HG03060 (cell line): ENCODE measurements at regions not wholly inside any gene's neighbourhood (a gene's known extent, or its start where the extent isn't known, plus 50 kb on each side); places are given as distances from the start of the nearest gene placed in this dataset.
"Not testable (repeated sequence)": the region's sequence is repeated elsewhere in the genome, so short reads cannot be mapped to it uniquely, and the experiment has no call there.

Source experiments
- ATAC-seq: cut with Tn5 transposase; IDR thresholded peaks from one replicate; pipeline ENCODE4 v1.9.1; 2021; ENCODE audit warnings: low read depth, moderate number of reproducible peaks; ENCODE audit not compliant: unreplicated experiment

- not testable (repeated sequence) for ATAC-seq
Observed at GRCh38 chr4:67412153-67412712, 133.1 kb downstream of the CENPC start.

GRCh38 chr4:67403342-67403741 is 142.0 kb downstream of the CENPC start:
- ATAC-seq, result no peak

GRCh38 chr4:67401902-67402301 is 143.4 kb downstream of the CENPC start:
- no peak for ATAC-seq

GRCh38 chr4:67397931-67398330 is 147.4 kb downstream of the CENPC start:
- no peak for ATAC-seq

GRCh38 chr4:67397031-67397430 is 148.3 kb downstream of the CENPC start:
- ATAC-seq, result no peak

GRCh38 chr4:67396008-67396407 is 149.3 kb downstream of the CENPC start:
- ATAC-seq, result no peak

GRCh38 chr4:67394879-67395278 is 150.4 kb downstream of the CENPC start:
- no peak for ATAC-seq

GRCh38 chr4:67393699-67394281 is 151.5 kb downstream of the CENPC start:
- ATAC-seq, result no peak

- ATAC-seq, result no peak
Observed at GRCh38 chr4:67393007-67393406, 152.3 kb downstream of the CENPC start.

GRCh38 chr4:67381406-67381804 is 163.9 kb downstream of the CENPC start:
- not testable (repeated sequence) for ATAC-seq

- ATAC-seq, result not testable (repeated sequence)
Observed at GRCh38 chr4:67380702-67381405, 164.4 kb downstream of the CENPC start.

- no peak for ATAC-seq
Observed at GRCh38 chr4:67380154-67380553, 165.1 kb downstream of the CENPC start.

GRCh38 chr4:67375291-67375690 is 170.0 kb downstream of the CENPC start:
- ATAC-seq, result no peak

GRCh38 chr4:67371615-67372014 is 173.7 kb downstream of the CENPC start:
- no peak for ATAC-seq

GRCh38 chr4:67366311-67366861 is 178.9 kb downstream of the CENPC start:
- no peak for ATAC-seq

GRCh38 chr4:67365661-67366245 is 179.6 kb downstream of the CENPC start:
- ATAC-seq, result no peak

- ATAC-seq, result no peak
Observed at GRCh38 chr4:67355806-67356205, 189.5 kb downstream of the CENPC start.

GRCh38 chr4:67346654-67347053 is 198.6 kb downstream of the CENPC start:
- ATAC-seq, result no peak

GRCh38 chr4:67344594-67345380 is 200.5 kb downstream of the CENPC start:
- ATAC-seq, result no peak

- ATAC-seq, result no peak
Observed at GRCh38 chr4:67343199-67343598, 202.1 kb downstream of the CENPC start.

- ATAC-seq, result no peak
Observed at GRCh38 chr4:67342291-67342690, 203.0 kb downstream of the CENPC start.
